SKM-1 (cell line): ENCODE measurements at regions not wholly inside any gene's neighbourhood (a gene's known extent, or its start where the extent isn't known, plus 50 kb on each side); places are given as distances from the start of the nearest gene placed in this dataset.
"Not testable (repeated sequence)": the region's sequence is repeated elsewhere in the genome, so short reads cannot be mapped to it uniquely, and the experiment has no call there.

ENCODE experiments used
- DNase-seq: peaks from one replicate; lab custom pipeline; 2025; ENCODE audit not compliant: unreplicated experiment; lab: John Stamatoyannopoulos, UW

- no peak for DNase-seq
Measured at GRCh38 chr19:29154163-29154562, 58.8 kb downstream of the UQCRFS1 start.

DNA sequence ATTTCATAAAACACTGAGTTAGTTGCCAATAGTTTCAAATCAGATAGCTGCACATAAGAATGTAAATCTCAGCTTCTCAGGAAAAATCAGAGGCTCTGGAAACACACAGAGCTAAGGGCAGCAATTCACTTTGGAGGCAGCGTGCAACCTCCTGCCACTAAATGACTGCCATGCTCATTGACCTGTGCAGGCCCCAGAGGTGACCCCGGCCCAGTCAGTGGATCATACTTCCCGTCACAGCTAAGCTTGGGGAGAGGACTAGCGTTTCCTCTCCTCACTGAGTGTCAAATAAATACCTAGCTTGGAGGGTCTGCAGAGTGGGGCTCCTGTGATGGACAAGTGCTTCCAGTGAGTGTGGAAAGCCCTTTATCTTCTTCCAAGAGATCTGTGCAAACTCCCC is 67.2 kb downstream of the UQCRFS1 start:
- DNase-seq, result no peak

- DNase-seq, result no peak
Measured at GRCh38 chr19:29143183-29143582, 69.8 kb downstream of the UQCRFS1 start.

GRCh38 chr19:29139227-29139626 is 73.7 kb downstream of the UQCRFS1 start:
- DNase-seq, result no peak

DNA sequence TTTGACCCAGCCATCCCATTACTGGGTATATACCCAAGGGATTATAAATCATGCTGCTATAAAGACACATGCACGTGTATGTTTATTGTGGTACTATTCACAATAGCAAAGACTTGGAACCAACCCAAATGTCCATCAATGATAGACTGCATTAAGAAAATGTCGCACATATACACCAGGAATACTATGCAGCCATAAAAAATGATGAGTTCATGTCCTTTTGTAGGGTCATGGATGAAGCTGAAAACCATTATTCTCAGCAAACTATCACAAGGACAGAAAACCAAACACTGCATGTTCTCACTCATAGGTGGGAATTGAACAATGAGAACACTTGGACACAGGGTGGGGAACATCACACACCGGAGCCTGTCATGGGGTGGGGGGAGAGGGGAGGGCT is 74.7 kb downstream of the UQCRFS1 start:
- DNase-seq, result not testable (repeated sequence)

DNA sequence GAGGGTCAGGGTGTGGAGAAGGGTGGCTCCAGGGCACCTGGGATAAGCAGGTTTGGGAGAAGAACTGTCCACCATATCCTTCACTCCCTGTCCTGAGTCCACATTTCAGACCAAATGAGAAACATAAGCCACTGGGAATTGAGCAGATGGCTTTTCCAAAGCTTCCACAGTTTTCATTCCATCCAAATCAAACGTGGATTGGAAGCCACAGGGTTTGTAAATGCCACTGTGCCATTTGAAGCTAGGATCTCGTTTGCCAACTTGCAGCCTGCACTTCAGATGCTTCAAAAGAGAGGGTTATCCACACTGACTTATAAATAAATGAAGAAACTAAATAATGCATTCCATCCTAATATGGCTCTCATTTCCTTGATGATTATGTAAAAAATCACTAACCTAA is 81.5 kb downstream of the UQCRFS1 start:
- DNase-seq, result no peak

- no peak for DNase-seq
Measured at GRCh38 chr19:29129148-29129547, 83.8 kb downstream of the UQCRFS1 start.

- no peak for DNase-seq
Measured at GRCh38 chr19:29128203-29128602, 84.7 kb downstream of the UQCRFS1 start.

DNA sequence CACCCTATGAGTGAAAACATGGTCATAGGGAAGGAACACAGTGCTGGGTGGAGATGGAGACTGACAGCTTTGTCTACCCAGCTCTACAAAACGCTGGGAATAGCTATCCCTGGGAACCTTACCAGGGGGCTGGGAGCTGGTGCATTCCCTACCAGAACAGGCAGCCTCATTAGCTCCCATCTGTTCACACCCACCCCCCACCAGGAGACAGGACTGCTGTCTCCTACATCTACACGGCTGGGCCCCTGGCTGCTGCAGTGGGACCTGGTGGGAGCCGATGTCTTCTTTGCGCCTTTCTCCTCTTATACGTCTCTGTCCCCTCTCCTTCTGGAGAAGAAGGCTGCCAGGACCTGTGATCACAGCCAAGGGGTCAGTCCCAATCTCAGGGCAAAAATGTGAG is 90.8 kb downstream of the UQCRFS1 start:
- DNase-seq, result no peak

DNA sequence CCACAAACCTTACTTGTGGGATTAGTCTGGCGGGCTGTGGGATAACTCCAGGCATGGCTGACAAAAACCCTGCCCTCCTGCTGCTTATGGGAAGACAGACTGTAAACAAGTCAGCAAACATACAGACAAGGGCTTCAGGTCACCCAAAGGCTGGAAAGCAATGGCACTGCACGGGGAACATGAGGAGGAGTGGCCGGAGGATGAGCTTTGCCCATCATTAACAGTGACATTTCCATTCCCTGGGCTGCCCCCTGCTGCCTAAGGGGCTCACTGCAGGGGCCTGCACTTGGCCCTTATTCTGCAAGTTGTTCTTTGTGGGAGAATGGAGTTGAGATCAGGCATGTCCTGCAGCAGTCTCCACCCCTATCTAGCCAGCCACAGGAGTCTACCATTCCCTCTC is 91.3 kb downstream of the UQCRFS1 start:
- DNase-seq, result no peak

GRCh38 chr19:29120466-29120865 is 92.5 kb downstream of the UQCRFS1 start:
- DNase-seq, result no peak

- no peak for DNase-seq
Measured at GRCh38 chr19:29119590-29119989, 93.4 kb downstream of the UQCRFS1 start.

DNA sequence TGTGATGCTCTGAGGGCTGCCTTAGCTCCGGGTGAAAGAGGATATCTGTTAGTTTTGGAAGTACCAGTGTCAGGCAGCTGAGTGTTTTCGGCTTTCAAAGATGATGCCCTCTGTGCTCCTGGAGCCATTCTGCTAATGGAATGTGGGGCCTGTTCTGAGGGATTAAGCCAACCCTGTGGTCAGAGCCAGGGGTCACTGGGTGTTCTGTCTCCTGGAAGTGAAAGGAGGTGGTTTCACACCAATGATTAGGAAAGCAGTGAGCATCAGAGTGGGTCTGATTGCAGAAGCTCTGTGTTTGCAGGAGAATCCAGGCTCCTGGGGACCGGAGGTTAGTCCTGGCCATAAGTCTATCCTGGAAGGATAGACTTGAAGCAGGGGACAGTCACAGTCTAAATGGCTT is 94.6 kb downstream of the UQCRFS1 start:
- no peak for DNase-seq

GRCh38 chr19:29117926-29118325 is 95.0 kb downstream of the UQCRFS1 start:
- DNase-seq, result no peak

GRCh38 chr19:29115181-29115580 is 97.8 kb downstream of the UQCRFS1 start:
- DNase-seq, result no peak

- DNase-seq, result no peak
Measured at GRCh38 chr19:29113838-29114237, 99.1 kb downstream of the UQCRFS1 start.

DNA sequence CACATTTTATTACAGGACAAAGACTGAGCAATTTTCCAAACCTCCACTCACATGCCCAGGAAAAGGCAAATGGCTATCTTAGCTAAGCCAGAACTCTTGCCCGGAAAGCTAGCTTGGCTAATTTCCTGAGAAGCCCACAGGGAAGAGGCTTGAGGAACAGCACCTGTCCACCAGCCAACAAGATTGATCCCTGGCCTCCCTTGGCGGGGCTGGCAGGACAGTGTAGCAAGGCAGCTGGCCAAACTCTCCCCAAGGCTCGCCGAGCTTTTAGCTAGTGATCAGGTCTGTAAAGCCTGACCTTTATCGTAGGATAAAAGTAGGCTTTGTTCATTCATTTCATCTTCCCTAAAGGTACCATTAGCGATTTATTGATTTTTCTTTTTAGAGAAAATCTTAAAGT is 101.4 kb downstream of the UQCRFS1 start:
- DNase-seq, result no peak

GRCh38 chr19:29107831-29108230 is 105.1 kb downstream of the UQCRFS1 start:
- DNase-seq, result no peak

DNA sequence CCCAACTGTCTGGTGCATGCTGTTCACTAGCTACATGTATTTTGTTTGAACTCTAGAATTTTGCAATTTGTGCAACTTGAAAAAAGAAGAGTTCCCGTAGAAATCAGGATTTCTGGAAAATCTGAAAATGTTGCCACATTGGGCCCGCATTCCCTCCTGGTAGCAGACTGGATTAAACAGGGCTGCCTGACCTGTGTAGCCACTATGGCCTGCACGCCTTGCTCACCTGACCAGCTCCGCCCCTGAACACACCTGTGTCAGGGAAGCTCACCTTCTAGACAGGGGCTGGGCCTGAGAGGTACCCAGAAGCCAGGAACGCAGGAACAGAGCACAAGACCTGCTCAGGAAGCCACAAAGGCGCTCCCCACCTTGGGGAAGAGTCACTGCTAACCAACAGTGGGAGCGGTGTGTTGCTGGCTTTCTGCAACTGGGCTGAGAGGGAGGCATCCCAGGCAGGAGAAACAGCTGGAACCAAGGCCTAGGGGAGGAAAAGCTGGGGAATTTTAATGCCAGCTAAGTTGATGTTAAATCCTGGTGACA is 106.5 kb downstream of the UQCRFS1 start:
- DNase-seq, result no peak

- no peak for DNase-seq
Measured at GRCh38 chr19:29105629-29106292, 107.2 kb downstream of the UQCRFS1 start.

- DNase-seq, result no peak
Measured at GRCh38 chr19:29104605-29105241, 108.2 kb downstream of the UQCRFS1 start.

DNA sequence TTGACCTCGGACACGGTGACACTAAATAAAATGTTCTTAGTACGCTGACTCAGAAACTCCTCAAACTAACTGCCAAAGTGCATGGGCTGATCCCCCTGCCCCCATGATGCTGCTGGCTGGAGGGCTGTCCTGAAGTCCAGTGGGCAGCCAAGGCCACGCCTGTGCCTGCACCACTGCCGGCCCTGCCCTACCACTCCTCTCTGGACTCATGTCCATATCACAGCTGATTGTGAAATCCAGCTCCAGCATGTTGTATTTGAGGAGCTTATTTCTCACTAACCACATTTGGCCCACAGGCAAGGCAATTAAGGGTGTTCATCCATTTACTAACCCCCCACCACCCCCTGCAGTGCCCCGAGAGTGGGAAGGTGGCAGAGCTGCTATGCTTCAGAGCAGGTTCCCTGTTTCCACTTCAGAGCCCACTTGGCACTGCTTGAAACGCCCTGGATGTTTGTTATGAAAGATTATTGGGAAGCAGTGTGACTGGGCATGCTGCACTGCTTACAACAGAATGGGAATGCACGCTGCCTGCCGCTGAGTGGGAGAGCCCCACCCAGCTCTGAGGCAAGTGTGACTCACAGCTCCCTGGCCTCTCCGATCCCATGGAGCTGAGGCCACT is 114.0 kb downstream of the UQCRFS1 start:
- no peak for DNase-seq
